GM18858 (cell line): ENCODE measurements at regions not wholly inside any gene's neighbourhood (a gene's known extent, or its start where the extent isn't known, plus 50 kb on each side); places are given as distances from the start of the nearest gene placed in this dataset.

ENCODE experiments used
- ATAC-seq: cut with Tn5 transposase; IDR thresholded peaks from one replicate; pipeline ENCODE4 v1.9.1; 2021; ENCODE audit not compliant: unreplicated experiment

GRCh38 chr5:73231246-73231778 is 58.3 kb downstream of the TMEM174 start:
- ATAC-seq: no peak

GRCh38 chr5:73230264-73231245 is 57.6 kb downstream of the TMEM174 start:
- ATAC-seq: no peak

DNA sequence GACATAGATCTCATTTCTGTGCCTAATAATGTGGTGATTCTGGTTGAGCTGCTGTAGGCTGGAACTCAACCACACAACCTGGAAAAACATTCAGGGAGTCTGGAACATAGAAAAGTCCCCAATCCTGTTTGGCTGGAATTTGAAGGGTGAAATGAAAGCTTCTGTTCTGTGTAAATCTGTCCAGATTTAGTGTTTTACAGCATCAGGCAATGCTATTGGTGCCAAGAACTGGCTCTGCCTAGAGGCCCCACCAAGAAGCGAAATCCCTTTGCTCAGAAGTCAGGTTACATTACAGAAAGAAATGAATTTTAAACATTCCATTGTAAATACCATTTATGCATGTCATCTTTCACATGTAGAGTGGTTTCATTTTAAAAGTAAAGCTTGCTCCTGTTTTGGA is 56.3 kb downstream of the TMEM174 start:
- no peak for ATAC-seq

GRCh38 chr5:73228052-73228451 is 55.1 kb downstream of the TMEM174 start:
- ATAC-seq: no peak
